CD4-positive, alpha-beta T cell treated with Interleukin-2 at 100 ng/mL for 4 hours (primary cell): ENCODE measurements at regions not wholly inside any gene's neighbourhood (a gene's known extent, or its start where the extent isn't known, plus 50 kb on each side); places are given as distances from the start of the nearest gene placed in this dataset.
"Not testable (repeated sequence)": the region's sequence is repeated elsewhere in the genome, so short reads cannot be mapped to it uniquely, and the experiment has no call there.

Experiments used
- DNase-seq: peaks from one replicate; pipeline ENCODE4 v3.0.0-alpha.2; 2020; ENCODE audit warnings: low spot score

- no peak for DNase-seq
These were observed 149.4 kb upstream of the CHST15 start for GRCh38 chr10:124242791-124243190.

DNA sequence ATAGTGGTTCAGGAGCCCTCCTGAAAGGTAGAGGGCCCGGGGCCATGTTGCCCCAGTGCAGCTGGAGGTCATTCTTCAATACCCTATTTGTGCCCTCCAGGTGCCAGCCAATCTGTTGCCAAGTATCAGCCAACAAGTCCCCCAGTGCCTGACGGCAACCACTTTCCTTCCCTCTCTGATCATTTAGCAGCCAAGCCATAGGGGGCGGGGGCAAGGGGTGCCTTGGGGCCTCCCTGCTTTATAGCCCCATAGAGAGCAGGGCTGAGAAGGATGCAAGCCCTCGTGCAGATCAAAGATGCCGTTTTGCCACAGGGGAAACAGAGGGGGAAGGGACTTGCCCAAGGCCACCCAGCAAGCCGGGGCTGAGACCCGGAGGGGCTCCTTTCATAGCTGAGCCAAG, 149.0 kb upstream of the CHST15 start:
- DNase-seq: no peak

GRCh38 chr10:124241510-124241909, 148.1 kb upstream of the CHST15 start:
- DNase-seq: not testable (repeated sequence)

- DNase-seq: no peak
These were observed 147.5 kb upstream of the CHST15 start for GRCh38 chr10:124240839-124241291.

- no peak for DNase-seq
These were observed 146.3 kb upstream of the CHST15 start for GRCh38 chr10:124239696-124240095.

DNA sequence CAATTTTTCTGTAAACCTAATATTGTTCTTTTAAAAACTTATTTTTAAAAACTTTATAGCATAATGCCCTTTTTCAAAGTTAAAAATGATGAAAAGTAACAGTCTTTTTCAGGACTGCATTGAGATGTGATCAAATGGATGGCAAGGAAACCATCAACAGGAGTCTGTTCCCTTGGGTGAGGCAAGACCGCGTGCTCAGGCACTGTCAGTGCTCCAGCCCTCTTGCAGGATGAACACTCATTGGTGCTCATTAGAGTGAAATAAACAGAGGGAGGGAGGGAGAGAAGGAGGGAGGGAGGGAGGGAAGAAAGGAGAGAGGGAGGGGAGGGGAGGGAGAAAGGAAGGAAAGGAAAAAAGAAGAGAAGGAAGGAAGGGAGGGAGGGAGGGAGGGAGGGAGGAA, 145.7 kb upstream of the CHST15 start:
- DNase-seq: no peak

DNA sequence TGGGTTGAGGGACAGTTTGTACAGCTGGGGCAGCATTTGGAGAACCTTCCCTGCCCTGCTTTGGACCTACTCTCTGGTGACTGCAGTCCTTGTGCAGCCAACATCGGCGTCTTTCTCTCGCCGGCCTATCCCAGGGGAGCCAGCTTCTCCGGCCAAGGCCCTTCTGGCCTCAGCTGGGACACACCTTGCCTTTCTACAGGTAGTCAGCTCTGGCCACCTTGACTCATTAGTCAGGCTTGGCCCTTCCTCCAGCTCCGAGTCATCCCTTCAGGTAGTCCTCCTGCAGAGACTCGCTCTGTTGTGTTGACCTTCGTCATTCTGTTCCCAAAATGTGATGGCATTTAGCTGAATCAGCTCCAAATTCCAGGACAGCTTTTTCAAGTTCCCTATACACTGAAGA, 145.0 kb upstream of the CHST15 start:
- no peak for DNase-seq

DNA sequence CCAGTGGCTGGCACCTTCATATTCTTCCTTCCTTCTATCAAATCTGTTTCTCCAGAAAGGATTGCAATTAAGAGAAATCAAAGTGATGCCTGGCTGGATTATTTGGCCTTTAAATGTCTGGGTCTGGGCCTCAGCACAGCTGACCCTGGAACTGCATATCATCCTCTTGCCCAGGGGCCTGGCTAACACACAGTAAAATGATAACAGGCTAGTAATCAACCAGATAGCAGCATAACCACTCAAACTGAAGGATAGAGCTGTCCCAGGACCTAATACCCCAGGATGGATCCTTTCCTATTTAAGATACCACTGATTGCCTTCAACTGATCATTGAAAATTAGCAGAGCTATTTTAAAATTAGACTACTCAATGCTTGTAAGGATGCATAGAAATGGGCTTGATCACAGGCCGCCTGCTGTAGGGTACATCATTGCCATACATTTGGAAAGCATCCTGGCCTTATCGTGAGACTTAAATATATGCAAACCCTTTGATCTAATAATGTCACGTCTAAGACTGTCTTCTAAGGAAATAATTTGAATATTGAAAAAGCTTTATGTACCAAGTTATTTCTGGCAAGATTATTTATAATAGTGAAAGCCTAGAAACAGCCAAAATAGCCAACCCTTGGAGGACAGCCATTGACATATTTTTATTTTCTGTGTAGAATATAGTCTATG, 144.0 kb upstream of the CHST15 start:
- DNase-seq: no peak

GRCh38 chr10:124236816-124237215, 143.4 kb upstream of the CHST15 start:
- DNase-seq: no peak

GRCh38 chr10:124236136-124236535, 142.7 kb upstream of the CHST15 start:
- DNase-seq: no peak

DNA sequence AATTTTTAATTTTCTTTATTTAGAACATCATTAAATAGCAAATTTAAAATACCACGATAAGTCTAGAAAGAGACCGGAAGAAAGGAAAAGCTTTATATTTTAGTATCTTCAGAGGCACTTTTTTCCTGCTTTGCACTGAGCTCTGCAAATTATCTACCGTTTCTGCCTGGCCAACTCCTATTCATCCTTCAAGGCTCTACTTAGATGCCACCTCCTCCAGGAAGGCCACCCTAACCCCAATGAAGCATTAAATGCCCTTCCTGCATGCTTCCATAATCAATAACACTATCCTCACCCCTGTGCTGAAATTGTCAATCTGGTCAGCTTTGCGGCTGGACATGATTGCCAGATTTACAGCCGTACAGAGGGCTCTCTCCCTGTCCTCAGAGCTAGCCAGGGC, 141.8 kb upstream of the CHST15 start:
- no peak for DNase-seq

- DNase-seq: no peak
These were observed 140.2 kb upstream of the CHST15 start for GRCh38 chr10:124233546-124234138.

DNA sequence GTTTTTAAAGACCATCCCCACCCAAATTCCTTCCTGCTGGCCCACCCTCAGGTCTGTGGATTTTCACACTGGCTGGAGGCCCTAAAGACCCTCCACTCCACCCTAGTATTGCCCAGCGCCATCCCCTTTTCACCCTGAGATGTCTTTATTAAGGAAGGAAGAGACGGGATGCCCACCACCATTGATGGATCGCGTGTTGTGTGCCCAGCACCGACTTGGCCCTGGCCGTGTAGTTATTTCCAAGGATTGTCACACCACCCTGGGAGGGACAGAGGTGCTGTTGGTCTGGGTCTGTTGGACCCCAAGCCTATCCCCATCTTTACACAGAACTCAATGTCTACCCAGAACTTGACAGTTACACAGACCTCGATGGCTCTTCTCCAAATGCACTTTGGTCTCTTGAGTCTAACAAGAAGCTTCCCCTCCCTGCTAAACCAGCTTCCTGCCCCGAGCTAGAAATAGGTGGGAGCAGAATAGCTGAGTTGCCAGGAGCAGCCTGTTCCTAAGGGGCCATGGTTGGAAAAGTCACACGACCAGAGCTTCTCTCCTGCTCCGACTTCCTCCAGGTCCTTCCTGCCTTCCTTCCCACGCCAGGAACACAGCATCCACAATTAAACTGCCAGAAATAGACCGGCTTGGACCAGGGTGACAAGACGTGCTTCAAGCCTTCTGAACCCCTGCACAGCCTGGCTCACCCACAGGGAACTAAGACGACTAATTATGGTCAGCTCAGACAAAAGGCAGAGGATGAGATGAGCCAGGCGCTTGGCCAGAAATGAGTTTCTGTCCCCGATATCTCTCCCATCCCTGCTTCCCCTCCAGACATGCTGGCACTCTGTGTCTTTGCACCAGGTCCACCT, 139.5 kb upstream of the CHST15 start:
- DNase-seq: no peak

DNA sequence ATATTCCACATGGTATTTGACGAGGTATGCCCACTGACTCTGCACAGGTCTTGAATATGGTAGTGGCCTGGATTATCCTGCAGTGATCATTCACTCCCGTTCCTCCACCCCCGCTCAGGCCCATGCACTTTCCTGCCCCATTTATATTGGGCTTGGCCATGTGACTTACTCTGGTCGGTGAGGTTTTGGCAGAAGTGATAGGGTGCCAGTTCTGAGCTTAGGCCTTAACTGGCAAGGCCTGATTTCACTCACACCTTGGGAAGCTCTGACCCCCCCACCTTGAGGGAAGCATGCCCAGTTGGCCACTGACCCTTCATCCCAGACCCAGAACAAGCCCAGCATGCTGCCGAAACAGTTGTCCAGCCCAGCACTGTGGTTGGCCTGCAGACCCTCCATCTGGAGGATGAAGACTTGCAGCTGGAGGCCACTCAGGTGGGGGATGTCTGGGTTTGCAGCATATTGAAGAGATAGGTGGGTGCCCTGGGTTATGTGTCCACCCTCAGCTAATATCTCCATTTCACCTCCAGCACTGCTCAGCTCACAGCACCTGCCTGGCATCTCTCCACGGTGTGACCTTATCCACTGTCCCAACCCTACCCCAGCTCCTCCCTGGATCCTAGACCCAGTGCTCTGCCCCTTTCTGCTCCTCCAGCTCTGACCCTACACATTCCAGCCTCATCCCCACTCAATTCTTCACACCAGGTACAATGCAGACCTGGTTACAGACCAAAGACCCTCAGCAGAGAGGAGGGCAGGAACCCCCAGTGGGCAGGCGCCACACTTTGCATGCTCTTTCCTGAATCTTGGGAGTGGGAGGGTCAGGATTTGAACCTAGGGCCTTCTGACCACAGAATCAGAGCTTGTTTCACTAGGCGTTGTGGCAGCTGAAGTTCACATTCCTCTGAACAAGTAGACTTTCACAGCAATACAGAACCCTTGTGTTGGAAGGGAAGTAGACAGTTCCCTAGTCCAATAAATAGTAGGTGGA, 138.1 kb upstream of the CHST15 start:
- DNase-seq: no peak

- no peak for DNase-seq
These were observed 137.3 kb upstream of the CHST15 start for GRCh38 chr10:124230635-124231167.

DNA sequence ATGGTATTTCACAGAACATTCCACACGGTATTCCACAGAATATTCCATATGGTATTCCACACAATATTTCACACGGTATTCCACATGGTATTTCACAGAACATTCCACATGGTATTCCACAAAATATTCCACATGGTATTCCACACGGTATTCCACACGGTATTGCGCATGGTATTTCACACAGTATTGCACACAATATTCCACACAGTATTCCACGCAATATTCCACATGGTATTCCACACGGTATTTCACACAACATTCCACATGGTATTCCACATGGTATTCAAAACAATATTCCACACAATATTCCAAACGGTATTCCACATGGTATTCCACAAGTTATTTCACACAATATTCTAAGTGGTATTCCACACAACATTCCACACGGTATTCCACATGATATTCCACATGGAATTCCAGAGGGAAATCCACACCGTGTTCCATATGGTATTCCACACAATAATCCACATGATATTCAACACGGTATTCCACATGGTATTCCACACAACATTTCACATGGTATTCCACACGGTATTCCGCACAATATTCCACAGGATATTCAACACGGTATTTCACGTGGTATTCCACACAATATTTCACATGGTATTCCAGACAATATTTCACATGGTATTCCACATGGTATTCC, 136.7 kb upstream of the CHST15 start:
- no peak for DNase-seq

- DNase-seq: no peak
These were observed 136.0 kb upstream of the CHST15 start for GRCh38 chr10:124229201-124229988.

DNA sequence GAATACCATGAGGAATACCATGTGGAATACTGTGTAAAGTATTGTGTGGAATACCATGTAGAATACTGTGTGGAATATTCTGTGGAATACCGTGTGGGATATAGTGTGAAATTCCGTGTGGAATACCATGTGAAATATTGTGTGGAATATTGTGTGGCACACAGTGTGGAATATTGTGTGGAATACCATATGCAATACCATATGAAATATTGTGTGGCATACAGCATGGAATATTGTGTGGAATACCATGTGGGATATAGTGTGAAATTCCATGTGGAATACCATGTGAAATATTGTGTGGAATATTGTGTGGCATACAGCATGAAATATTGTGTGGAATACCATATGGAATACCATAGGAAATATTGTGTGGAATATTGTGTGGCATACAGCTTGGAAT, 135.1 kb upstream of the CHST15 start:
- no peak for DNase-seq

DNA sequence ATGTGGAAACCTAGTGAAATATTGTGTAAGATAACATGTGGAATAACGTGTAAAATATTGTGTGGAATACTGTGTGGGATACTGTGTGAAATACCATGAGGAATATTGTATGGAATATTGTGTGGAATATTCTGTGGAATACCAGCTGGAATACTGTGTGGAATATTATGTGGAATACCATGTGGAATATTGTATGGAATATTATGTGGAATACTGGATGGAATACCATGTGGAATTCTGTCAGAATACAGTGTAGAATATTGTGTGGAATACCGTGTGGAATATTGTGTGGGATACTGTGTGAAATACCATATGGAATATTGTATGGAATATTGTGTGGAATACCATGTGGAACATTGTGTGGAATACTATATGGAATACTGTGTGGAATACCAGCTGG, 134.6 kb upstream of the CHST15 start:
- no peak for DNase-seq
